VCaP (cell line): ENCODE measurements at regions not wholly inside any gene's neighbourhood (a gene's known extent, or its start where the extent isn't known, plus 50 kb on each side); places are given as distances from the start of the nearest gene placed in this dataset.

Source experiments
- H3K27ac ChIP-seq: fragments of 450-650 bp; 2 replicates; pipeline ENCODE4 v1.5.1; 2017
- TF ChIP-seq, protein P1 (sequence below): fragments of 450-650 bp; conservative IDR thresholded peaks from 2 replicates; pipeline ENCODE4 v1.5.1; 2017; ENCODE audit warnings: mild to moderate bottlenecking, moderate library complexity

DNA sequence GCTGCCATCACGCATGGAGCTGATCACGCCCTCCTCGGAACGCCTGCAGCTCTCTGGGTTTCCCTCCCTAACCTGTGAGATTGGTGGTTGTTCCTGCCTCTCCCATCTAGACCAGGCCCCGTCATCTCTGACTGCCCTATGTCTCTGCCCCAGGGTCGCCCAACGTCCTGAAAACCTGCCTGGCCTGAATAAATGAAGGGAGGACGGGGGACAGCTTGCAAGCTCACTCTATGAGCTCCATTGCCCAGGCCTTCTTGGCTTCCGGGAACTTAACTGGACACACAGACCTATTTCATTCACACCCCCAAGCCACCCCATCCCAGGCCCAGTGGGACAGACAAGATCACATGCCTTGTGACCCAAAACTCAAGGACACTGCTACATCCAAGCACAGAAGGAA is 274.2 kb downstream of the XXYLT1 start:
- TF ChIP-seq, protein P1, sequence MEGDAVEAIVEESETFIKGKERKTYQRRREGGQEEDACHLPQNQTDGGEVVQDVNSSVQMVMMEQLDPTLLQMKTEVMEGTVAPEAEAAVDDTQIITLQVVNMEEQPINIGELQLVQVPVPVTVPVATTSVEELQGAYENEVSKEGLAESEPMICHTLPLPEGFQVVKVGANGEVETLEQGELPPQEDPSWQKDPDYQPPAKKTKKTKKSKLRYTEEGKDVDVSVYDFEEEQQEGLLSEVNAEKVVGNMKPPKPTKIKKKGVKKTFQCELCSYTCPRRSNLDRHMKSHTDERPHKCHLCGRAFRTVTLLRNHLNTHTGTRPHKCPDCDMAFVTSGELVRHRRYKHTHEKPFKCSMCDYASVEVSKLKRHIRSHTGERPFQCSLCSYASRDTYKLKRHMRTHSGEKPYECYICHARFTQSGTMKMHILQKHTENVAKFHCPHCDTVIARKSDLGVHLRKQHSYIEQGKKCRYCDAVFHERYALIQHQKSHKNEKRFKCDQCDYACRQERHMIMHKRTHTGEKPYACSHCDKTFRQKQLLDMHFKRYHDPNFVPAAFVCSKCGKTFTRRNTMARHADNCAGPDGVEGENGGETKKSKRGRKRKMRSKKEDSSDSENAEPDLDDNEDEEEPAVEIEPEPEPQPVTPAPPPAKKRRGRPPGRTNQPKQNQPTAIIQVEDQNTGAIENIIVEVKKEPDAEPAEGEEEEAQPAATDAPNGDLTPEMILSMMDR: no peak
- H3K27ac ChIP-seq: no peak overlapping the region

GRCh38 chr3:194998417-194998816 is 272.5 kb downstream of the XXYLT1 start:
- TF ChIP-seq, protein P1: no peak
- no peak overlapping the region for H3K27ac ChIP-seq

DNA sequence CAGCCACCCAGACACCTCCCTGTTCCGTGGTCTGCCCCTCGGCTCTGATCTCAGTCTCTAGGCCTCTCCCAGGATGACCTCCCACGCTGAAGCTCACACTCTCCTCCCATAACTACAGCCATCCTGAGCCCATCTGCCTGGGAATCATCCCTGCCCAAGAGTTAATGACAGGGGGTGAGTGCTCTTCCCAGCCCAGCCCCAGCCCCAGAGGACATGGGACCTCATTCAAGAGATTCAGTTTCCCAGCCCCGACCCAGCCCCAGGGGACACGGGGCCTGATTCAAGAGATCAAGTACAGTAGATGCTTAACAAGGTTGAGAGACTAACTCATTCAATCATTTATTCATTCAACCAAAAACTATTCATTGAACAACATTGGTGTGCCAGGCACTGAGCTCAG is 272.0 kb downstream of the XXYLT1 start:
- TF ChIP-seq, protein P1: no peak
- no peak overlapping the region for H3K27ac ChIP-seq

- TF ChIP-seq, protein P1: no peak
- no peak overlapping the region for H3K27ac ChIP-seq
Measured at GRCh38 chr3:194999491-194999890, 271.5 kb downstream of the XXYLT1 start.

DNA sequence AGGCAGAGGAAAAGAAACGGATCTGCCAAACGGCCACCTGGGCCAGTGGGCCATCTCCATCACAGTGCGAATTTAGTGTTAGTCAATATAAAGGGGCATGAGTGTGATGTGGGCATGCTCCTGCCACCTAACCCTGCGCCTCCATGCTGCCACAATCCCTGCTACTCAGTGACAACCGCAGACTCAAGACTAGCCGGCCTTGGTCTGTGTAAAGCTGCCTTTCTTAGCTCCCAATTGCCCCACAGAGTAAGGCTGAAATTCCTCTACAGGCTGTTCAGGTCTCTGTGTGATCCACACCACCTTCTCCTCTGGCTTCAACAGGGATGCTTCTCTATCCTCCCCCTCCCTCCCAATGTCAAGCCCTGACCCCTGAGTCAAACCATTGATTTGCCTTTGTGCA is 269.7 kb downstream of the XXYLT1 start:
- peak overlapping the region; percentile 76 for H3K27ac ChIP-seq
- TF ChIP-seq, protein P1: no peak

DNA sequence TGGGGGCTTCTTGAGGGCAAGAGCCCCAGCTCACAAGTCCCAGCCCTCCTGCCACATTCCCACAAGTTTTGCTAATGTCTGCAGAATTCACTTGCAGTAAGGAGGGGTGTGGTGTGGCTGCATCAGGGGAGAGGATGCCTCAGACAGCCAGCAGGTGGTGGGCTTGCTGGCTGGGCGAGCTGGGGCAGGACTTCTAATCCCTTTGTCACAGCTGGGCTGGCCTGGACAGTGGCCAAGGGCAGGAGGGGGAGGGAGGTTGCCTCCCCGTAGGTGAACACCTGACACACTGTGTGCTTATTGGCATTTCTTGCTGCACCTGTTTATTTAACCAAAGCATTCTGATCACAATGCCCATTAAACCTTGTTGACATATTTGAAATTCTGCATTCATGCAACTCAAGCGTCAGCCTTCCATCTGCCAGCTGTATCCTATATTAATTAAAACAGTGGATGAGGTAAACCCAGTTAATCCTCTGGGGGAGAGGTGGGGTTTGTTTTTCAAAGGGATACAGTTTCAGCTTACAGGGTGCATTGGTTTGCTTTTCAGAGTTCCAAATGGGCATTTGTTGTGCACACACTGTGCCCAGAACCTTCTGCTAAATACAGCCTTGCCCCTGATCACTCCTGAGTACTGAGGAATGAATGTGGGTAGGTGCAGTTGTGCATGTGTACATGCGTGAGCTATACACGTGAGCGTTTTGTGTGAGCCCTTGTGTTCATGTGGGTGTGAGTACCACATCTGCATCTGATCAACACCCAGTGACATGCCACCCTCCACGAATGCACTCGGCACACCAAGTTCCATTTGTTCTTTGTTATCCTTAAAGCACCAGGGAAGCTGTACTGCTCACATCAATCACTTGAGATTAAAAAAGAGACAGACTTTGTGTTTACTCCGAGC is 268.7 kb downstream of the XXYLT1 start:
- TF ChIP-seq, protein P1: peak; percentile 87
- H3K27ac ChIP-seq: peak overlapping the region; percentile 76

- H3K27ac ChIP-seq: peak overlapping the region; percentile 76
- TF ChIP-seq, protein P1: no peak
Measured at GRCh38 chr3:195003006-195003892, 267.7 kb downstream of the XXYLT1 start.
